Testis (tissue), 2 donors: ENCODE measurements at regions not wholly inside any gene's neighbourhood (a gene's known extent, or its start where the extent isn't known, plus 50 kb on each side); places are given as distances from the start of the nearest gene placed in this dataset.

Source experiments
- DNase-seq: peaks from one replicate; pipeline ENCODE4 v3.0.0-alpha.2; 2019
- H3K27ac ChIP-seq, 2 donors: fragments of 200-600 bp; sonication (generic); one replicate each; pipeline ENCODE4 v1.5.1; 2019
- H3K27me3 ChIP-seq: fragments of 200-600 bp; sonication (generic); one replicate; pipeline ENCODE4 v1.5.1; 2019
- H3K36me3 ChIP-seq: fragments of 200-600 bp; sonication (generic); one replicate; pipeline ENCODE4 v1.5.1; 2017; ENCODE audit warnings: low read depth; ENCODE audit errors: missing control alignments
- H3K4me1 ChIP-seq: fragments of 200-600 bp; sonication (generic); one replicate; pipeline ENCODE4 v1.5.1; 2019
- H3K4me3 ChIP-seq, 2 donors: fragments of 200-600 bp; sonication (generic); one replicate each; pipeline ENCODE4 v1.5.1; 2017 to 2019
- H3K9me3 ChIP-seq: fragments of 200-600 bp; sonication (generic); one replicate; pipeline ENCODE4 v1.5.1; 2017
- CTCF ChIP-seq, 3 experiments: fragments of 450-650 bp in 2 of 3; fragments of 200-600 bp in 1 of 3; sonication (generic) in 1 of 3; IDR thresholded peaks; one replicate each; pipeline ENCODE4 v1.5.1; 2016 to 2019; ENCODE audit warnings: antibody characterized with exemption in 3 of 3, mild to moderate bottlenecking in 2 of 3, moderate library complexity in 1 of 3
- POLR2A ChIP-seq: fragments of 450-650 bp; IDR thresholded peaks from one replicate; pipeline ENCODE4 v1.6.1; 2017; ENCODE audit warnings: antibody characterized with exemption, mild to moderate bottlenecking, moderate library complexity
- WGBS, 2 donors: methylation state at CpG; one replicate each; pipeline ENCODE4 v1.1.5; 2018; 5-methylcytosine and 5-hydroxymethylcytosine counted together
- intact Hi-C: fragments of 100-400 bp; cut with DNase I; formaldehyde crosslinking; loops from one replicate; pipeline ENCODE4 v1.15.1; 2023; ENCODE audit warnings: low total_unique reads

DNA sequence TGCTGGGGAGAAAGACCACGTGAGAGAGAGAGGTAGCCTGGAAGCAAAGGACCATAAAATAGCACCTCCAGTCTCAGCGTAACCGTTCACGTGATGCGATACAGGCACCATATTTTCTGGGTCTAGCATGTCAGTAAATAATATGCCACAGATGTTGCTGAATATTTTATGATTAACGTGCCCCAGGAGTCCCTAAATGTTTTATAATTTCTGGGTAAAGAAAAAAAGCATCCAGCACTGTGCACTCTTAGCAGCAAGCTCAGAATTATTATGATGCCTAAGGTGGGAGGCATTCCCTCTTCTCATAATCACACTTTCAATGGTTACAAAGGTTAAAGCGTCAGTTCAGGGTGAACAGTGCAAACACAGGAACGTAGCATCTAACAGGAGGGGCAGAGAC is 121.8 kb downstream of the CAVIN4 start:
- Histone ChIP-seq H3K4me3 (no peak overlapping the region), H3K36me3 (no peaks in the 10 kb centered on the region), H3K4me1 (no peaks in the 10 kb centered on the region), H3K9me3 (no peaks in the 10 kb centered on the region), H3K27ac (no peak overlapping the region), H3K27me3 (no peaks in the 10 kb centered on the region)
- DNase-seq = no peak
- intact Hi-C loops = no loop called here
- TF ChIP-seq CTCF (IDR thresholded peaks at IDR 0.05) (no peak), POLR2A (no peak)
- 52 to 57% methylated on average over 8 of the region's 8 CpGs for WGBS, 2 donors

DNA sequence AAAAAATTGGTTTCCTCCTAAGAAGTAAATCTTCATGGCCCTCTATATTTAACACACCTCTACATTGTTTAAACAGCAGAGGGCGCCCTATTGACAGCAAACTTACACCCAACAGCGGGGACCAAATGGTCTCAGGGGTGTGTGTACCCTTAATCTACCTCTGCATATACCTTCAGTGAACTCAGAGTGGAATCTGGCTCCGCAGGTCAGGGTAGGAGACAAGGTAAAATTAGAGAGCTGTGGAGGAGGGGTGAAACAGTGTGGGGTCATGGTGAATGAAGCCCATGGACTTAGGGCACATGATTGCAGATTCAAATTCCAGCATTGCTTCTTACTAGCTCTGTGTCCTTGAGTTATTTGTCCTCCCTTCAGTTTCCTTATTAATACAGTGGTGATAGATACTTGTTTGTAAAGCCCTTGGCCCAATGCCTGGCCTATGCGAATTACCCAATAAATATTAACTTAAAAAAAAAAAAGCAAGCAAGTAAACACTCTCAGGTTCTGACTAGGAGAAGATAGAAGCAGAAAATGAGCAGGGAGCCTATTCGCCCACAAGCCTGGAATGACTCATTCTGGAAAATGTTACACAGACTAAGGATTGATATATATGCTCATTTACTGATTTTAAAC is 122.9 kb downstream of the CAVIN4 start:
- Histone ChIP-seq H3K27ac (no peak overlapping the region), H3K27me3 (no peaks in the 10 kb centered on the region), H3K9me3 (no peaks in the 10 kb centered on the region), H3K4me3 (no peak overlapping the region), H3K4me1 (no peaks in the 10 kb centered on the region), H3K36me3 (no peaks in the 10 kb centered on the region)
- no peak for TF ChIP-seq POLR2A
- peak in 2 of 3 experiments; percentile 32 to 48 for TF ChIP-seq CTCF (IDR thresholded peaks at IDR 0.05)
- DNase-seq = peak; percentile 32
- WGBS, 2 donors = 26 to 40% methylated on average over 5 of the region's 5 CpGs
- intact Hi-C loops = no loop called here

DNA sequence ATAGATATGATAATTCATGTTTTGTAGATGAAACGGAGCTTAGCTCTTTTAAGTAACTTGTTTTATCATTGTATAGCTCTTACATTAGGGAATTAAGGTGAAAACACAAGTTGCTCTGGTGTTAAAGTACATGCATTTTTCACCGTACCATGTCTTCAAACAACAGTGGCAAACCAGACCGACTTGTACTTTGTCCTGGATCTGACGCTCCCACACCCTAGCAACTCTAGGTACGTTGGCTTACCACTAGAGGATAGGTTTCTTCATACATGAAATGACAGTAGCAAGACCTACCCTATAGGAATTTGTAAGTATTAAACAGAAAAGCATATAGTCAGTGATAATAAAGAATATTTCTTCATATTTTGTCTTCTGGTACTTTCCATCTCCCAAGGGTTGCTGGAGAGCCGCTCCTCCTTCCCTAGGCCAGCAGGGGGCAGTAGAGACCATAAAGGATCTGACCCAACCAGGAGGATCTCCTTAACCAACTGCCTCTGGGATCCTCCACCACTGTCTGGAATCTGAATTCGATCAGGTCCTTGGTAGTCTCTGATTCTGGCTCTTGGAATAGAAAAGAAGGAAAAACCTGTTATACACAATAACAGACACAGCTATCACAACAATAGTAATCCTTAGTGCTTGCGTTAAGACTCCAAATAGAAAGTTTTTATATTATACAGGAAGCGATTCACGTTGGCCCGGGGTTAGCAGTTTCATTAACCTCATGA is 136.7 kb downstream of the CAVIN4 start:
- Histone ChIP-seq H3K27me3 (no peaks in the 10 kb centered on the region), H3K4me3 (no peak overlapping the region), H3K9me3 (no peaks in the 10 kb centered on the region), H3K27ac (no peak overlapping the region), H3K36me3 (no peaks in the 10 kb centered on the region), H3K4me1 (no peaks in the 10 kb centered on the region)
- peak; percentile 79 for DNase-seq
- TF ChIP-seq CTCF (IDR thresholded peaks at IDR 0.05) = peak; percentile 59 to 86 (median 64)
- TF ChIP-seq POLR2A = no peak
- 47 to 48% methylated on average over 11 of the region's 11 CpGs for WGBS, 2 donors
- intact Hi-C loops = no loop called here

GRCh38 chr9:100715100-100715380 is 137.2 kb downstream of the CAVIN4 start:
- intact Hi-C loops = no loop called here
- WGBS, 2 donors = 24 to 58% methylated on average over 6 of the region's 6 CpGs
- no peak for TF ChIP-seq CTCF (IDR thresholded peaks at IDR 0.05)
- no peak for TF ChIP-seq POLR2A

DNA sequence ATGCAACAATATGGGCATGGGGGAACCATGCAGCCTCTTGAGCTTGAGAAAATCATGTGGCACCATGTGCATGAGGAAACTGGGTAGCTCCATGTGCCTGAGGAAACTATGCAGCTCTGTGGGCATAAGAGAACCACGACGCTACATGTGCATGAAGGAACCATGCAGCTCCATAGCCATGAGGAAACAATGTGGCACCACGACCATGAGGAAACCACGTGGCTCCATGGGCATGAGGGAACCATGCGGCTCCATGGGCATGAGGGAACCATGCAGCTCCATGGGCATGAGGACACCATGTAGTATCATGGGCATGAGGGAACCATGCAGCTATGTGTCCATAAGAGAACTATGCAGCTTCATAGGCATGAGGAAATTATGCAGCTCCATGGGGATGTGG is 140.8 kb downstream of the CAVIN4 start:
- no peaks in the 10 kb centered on the region for H3K9me3 ChIP-seq
- no peaks in the 10 kb centered on the region for H3K4me1 ChIP-seq
- TF ChIP-seq CTCF (IDR thresholded peaks at IDR 0.05) (no peak), POLR2A (no peak)
- intact Hi-C loops = no loop called here
- no peaks in the 10 kb centered on the region for H3K36me3 ChIP-seq
- DNase-seq = no peak
- H3K4me3 ChIP-seq = no peak overlapping the region
- H3K27me3 ChIP-seq = no peaks in the 10 kb centered on the region
- 81 to 92% methylated on average over 5 of the region's 5 CpGs for WGBS, 2 donors
- no peak overlapping the region for H3K27ac ChIP-seq

More at GRCh38 chr9:100715100-100715380, 137.2 kb downstream of the CAVIN4 start:
- H3K27ac ChIP-seq = no peak overlapping the region
- H3K27me3 ChIP-seq = no peaks in the 10 kb centered on the region
- no peaks in the 10 kb centered on the region for H3K36me3 ChIP-seq
- no peaks in the 10 kb centered on the region for H3K4me1 ChIP-seq
- H3K4me3 ChIP-seq = no peak overlapping the region
- H3K9me3 ChIP-seq = no peaks in the 10 kb centered on the region
- DNase-seq = no peak
